ENCODE measurements at regions not wholly inside any gene's neighbourhood (a gene's known extent, or its start where the extent isn't known, plus 50 kb on each side); places are given as distances from the start of the nearest gene placed in this dataset.
"Not testable (repeated sequence)": the region's sequence is repeated elsewhere in the genome, so short reads cannot be mapped to it uniquely, and the experiment has no call there.

DNA sequence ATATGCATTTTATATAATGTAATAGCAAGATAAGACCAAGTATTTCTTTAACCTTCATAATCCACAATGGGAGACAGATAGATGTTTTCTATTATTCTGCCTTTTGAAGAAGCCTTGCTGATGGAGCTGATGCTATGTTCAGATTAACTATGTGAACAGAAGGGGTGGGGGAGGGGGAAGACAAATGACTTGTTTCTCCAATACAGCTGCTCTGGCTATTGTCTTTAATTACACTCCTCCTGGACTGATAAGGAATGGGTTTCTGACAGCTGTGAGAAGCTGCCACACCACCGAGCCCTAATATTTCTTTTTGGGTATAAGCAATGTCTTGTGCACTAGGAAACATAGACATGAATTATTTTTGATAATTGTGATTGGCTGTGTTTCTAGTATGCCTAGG, 62.0 kb downstream of the CAVIN4 start:
- DNase-seq: no peak

DNA sequence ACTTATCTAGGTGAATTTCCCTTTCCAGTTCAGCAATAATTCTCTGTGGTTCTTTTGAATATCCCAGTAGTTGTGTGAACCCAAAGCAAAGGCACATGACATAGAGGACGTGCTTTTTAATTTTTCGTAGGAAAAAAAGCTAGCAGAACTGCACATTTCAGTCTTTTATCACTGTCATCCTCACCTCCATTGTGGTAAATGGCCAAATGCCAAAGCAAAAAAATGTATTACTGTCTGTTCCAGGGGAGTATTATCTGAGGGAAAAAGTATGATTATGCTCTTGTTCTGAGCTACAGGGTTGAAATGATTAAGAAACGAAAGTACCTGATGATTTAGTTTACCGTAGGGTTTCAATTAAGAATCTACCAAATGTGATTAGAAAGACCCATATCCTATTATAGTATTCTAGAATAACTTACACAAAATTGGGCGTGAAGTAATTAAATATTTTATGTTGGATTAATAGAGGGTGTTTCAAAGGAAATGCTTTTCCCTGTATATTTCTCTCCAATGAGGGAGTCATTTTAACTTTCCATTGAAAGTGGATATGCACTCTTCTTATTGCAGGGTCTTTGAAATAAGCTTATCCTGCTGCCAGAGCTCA, 62.7 kb downstream of the CAVIN4 start:
- DNase-seq: no peak

DNA sequence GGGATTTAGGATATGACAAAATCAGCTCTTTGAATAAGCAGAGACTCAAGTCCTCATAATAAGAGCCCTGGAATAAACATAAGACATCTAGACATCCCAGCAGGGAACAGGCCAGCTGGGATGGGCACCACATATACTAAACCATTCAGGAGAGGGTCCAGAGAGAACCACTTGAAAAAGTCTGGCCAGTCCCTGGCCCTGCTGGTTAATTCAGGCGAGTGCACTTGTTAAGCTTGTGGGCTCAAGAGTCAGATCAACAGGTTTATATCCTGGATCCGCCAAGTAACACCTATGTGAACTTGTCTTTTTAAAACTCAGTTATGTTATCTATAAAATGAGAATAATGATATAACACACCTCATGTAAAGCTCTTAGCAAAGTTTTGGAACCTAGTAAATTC, 63.3 kb downstream of the CAVIN4 start:
- no peak for DNase-seq

DNA sequence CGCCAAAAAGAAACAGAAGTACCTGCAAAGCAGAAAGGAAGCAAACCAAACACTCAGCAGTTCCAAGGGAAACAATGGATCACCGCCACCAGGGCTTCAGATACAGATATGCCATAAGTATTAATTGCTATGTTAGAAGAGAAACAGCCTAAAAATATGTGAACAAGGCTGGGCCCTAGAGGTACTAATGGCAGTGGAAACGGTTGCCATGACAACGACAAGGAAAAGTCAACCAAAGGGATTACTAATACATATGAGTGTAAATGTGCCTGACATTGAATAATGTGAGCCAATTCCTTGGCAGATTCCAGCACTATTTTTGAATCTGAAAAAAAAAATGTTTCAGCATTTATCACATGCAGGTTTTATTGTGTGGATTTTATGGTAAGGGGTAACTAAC, 75.0 kb downstream of the CAVIN4 start:
- DNase-seq: no peak

DNA sequence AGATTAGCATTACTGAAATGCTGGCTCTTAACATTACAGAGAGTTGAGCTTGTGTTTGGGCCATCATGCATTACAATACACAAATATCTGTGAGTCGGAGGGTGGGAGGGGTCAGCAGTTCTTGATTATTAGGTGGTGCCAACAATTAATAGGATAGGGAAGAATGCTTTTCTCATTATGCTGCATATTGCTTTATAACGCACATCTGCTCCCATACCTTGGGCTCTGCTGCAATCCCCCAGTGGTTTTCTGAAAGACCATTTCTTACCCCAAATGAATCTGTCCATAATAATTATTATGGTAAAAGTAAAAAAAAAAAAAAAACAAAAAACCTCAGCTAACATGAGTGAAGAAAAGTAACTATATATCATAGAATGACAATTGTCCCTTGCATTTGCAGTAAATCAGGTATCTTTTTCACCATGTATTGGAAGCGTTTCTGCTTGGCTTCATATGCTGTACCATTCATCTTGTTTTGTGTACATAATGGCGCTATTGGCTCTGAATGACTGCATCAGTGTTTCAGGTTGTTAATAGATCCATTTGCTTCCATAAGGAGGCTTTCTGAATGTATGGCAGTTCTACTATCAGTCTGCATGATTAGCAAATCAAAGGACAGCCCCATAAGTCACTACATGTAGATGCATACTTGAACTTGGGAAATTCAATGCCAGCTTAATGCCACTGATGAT, 75.9 kb downstream of the CAVIN4 start:
- no peak for DNase-seq

DNA sequence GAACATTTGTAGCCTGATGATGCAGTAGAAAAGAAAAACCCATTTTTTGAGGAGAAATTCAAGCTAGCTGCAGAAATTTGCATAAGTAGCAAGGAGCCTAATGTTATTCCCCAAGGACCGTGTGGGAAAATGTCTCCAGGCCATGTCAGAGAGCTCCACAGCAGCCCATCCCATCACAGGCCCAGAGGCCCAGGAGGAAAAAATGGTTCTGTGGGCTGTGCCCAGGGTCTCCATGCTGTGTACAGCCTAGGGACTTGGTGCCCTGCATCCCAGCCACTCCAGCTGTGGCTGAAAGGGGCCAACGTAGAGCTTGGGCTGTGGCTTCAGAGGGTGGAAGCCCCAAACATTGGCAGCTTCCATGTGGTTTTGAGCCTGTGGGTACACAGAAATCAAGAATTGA, 79.0 kb downstream of the CAVIN4 start:
- not testable (repeated sequence) for DNase-seq

DNA sequence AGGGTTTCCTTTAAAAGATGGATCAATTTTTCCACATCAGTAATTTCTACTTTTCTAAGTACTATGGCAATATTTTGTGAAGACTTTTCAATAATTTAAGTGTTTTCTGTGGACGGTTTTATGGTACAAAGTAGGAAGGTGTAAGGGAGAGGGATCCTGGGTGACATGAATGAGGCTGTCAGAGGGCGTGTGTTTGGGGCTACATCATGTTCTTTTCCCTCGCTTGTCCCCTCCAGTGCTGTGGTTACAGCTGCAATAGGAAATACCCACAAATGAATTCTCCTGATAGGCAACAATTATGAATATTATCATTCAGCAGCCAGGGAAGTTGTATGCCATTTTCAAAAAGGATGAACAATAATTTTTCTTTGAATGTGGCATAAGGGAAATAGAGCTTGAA, 83.8 kb downstream of the CAVIN4 start:
- no peak for DNase-seq

DNA sequence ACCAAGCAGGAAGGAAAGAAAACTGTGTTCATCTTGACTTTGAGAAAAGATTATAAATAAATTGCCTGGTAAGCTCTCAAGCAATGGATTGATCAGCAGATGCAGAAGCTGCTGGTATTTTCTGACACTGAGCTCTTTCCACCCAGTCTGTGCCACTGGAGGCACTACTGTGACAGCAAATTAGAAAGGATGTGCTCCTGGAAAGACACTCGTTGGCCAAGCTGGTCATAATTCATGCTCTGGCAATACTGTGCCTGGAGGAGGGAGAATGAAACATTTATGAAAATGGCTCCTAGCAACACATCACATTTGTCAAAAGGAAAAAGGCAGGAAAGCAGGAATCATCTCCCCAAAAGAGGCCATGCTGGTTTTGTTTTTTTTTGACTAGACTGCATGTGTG, 84.2 kb downstream of the CAVIN4 start:
- DNase-seq: no peak

DNA sequence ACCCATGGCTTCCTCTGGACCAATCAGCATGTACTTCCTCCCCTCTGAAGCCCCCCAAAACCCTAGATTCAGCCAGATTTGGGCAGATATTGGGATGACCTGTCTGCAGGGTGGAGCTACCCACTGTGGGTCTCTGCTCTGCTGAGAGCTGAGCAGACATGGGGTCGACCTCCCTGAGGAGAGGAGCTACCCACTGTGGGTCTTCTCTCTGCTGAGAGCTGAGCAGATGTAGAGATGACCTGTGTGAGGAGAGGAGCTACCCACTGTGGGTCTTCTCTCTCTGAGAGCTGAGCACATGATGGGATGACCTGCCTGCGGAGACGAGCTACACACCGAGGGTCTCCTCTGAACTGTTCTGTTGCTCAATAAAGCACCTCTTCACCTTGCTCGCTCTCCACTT, 89.6 kb downstream of the CAVIN4 start:
- DNase-seq: no peak

DNA sequence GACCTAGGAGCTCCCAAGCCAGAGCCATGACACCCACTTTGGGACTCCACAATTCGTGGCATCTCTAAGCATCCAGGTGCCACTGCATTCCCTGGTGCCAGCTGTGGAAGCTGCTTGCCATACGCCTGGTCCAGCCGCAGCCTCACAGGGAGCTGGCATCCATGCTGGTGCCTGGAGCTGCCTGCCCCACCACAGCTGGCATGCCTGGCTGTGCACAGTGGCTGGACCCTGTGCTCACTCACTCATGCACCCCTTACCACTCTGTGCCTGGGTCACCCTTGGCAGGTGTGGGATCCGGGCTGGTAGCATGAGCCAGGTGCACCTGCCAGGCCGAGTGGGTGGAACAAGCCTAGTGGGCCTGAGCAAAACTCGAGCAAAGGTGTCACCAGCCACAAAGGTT, 90.1 kb downstream of the CAVIN4 start:
- no peak for DNase-seq

DNA sequence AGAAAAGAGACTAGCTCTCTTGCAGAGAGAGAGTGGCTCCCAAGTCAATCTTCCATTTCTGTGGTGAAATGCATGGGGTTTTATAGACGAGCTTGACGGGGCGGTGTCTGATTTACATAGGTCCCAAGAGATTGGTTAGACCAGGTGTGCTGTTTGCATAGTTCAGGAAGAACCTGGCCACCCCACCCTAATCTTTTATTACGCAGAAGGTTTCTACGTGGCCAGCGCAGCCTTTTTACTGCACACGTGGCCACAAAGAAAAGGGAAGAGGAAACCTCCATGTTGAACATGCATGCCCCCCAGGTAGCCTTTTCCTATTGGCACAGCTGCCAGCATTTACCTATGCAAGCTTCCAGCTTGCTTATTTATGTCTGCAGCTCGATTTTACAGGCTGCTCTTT, 92.1 kb downstream of the CAVIN4 start:
- no peak for DNase-seq

DNA sequence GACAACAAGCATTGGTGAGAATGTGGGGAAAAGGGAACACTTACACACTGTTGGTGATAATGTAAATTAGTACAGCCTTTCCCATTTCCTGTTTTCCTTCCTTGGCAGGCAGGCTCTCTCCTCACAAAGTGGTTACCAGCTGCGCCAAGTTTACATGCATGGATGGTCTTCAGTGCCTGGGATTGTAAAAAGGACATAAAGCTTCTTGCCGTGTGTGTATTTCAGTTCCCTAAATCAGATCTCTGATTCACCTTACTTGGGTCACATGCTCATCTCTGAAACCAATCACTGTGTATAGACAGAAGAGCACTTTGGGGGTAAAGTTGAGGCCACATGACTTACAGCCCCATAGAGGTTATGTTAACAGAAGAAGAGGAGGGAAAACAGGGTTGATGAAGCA, 92.8 kb downstream of the CAVIN4 start:
- no peak for DNase-seq

DNA sequence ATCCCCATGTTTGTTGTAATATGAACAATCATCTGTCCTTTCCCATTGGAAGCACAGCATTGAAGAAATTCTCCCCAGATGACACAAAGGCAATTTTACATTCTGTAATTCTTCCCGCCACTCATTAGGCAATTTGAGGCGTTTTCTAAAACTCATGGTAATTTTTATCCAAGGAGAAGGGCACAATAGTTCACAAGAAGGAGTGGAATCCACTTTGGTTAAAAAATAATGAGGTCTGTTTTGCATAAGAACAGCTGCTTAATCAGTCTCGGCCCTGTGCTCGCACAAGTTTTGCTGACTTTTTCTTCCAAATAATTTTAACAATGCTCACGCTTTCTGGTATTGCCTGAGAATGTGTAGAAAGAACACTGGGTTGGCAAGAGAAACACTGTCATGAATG, 94.0 kb downstream of the CAVIN4 start:
- no peak for DNase-seq

DNA sequence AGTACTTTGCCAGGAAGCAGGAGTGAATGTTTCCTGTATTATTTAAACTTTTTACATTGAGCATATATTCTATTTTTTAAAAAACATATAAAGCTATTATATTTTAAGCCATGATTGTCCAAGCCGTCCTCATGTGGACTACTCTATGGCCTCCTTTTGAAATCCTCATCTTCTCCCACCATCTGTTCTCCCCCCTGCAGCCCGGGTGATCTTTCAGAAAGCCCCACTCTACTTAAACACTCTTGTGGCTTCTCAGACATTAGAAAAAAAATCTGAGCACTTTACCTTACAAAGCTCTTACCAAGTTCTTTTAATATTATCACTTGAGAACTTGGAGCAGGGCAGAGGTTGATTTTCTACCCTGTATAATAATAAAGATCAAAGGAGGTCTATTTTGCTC, 95.4 kb downstream of the CAVIN4 start:
- no peak for DNase-seq

DNA sequence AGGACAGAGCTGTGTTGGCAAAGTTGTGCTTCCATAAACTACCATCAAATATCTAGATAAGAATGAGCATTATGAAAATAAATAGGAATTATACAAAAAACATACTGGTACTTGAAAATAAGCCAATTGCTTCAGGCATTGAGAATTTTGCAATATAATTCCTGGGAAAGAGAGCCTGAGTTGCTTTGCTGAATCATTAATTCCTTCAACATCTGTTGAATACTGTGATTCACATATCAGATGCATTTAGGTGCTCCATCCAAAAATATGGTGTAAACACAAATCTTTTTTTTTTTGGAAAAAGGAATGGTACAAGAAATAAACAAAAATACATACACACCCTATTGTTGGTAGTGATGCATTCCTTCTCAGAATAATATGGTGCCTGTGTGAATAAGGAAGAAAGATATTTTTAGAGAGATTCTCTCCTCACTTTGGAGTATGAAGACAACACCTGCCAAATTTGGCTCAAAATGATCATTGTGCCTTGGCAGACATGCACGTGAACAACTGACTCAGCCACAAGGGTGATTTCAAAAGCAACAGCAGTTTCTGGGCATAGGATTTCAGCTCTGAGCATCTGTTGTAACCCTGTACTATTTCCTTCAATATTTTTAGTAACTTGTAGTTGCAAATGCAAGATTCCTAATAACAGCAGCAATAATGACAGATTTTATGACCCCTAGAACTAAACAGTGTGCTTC, 96.7 kb downstream of the CAVIN4 start:
- no peak for DNase-seq

DNA sequence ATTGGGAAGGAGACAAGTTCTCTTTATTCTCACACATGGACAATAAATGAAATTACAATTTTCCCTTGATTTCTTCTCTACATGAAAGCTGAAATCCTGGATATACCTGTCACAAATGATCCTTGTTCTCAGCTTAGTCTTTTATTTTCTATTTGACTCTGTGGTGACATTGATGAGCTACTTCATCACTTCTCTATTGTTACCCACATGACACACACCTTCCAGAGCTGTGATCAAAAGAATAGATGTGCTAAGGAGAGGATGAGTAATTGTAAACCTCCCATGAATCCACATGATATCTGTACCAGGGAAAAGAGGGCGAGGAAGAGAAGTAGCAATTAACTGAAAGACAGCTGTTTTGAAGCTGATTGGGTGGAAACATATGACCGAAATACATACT, 102.0 kb downstream of the CAVIN4 start:
- DNase-seq: no peak

DNA sequence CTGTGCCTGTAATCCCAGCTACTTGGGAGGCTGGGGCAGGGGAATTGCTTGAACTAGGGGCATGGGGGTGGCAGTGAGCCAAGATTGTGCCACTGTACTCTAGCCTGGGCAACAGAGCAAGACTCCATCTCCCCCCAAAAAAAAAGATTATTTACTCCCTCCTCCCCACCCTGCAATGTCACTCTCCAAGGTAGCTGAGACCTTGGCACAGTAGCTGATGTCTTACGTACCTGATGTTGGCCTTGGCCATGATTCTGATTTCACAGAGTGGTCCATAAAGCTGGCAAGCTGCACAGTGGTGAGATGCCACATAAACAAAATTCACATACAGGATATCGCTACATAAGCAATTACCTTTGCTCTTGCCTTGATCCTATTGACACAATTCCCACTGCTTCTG, 108.5 kb downstream of the CAVIN4 start:
- DNase-seq: no peak

DNA sequence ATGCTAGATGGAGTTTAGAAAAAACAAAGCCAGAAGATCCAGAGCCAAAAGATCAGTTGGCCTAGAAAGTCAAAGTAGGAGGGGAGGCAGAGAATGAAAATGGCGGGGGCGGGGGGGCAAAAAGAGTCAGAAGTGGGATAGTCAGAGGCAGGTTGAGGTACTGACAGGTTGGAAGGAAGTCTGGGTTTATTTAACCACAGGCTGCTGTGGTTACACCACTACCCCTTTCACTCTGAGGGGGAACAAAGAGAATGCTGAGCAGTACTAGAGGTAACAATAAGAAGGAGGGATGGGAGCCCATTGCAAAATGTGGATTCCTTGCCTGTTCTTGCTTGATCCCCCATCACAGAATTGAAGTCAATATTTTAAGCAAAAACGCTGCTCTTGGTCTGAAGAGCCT, 111.8 kb downstream of the CAVIN4 start:
- no peak for DNase-seq

DNA sequence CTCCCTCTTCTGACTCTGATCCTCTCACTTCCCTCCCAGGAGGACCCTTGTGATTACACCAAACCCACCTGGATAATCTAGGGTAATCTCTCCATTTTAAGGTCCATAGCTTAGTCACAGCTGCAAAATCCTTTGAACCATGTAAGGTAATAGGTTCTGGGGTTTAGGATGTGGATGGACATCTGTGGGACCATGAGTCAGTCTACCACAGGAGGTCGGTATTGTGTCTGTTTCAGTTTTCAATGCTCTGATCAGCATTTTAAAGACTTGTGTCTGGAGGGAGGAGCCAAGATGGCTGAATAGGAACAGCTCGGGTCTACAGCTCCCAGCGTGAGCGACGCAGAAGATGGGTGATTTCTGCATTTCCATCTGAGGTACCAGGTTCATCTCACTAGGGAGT, 112.6 kb downstream of the CAVIN4 start:
- no peak for DNase-seq

DNA sequence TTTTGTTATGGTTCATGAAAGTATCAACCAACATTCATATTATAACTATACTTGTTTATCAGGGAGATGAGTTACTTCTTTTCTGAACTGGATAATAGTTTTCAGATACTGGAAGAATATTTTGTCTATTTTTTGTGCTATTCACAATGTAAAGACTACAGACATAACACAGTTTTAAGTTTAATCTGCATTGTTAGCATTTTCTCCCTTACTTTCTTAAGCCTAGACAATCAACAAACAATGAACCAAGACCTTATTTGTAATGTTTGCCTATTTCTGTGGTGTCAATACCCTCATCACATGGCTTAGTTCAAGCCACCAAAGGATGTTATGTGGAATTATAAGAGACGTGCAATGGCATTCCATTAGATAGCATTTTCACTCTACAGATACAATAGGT, 119.5 kb downstream of the CAVIN4 start:
- DNase-seq: no peak

DNA sequence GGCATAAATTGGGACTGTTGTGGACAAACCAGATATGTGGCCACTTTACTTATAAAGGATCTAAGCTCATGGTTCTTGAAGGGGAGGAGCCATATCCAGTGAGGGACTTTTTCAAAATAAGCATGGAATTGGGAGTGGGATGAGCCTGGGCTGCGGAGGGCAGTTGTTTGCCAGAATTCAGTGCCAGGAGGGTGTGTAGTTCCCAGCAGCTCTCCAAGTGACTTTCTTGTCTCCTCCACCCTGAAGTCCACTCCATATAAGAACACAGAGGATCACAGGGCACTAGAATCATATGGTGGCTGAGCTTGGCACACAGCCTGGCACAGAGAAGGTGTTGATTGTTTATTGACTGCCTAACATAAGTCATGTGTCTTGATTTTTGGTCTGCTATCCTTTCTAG, 121.1 kb downstream of the CAVIN4 start:
- DNase-seq: no peak

DNA sequence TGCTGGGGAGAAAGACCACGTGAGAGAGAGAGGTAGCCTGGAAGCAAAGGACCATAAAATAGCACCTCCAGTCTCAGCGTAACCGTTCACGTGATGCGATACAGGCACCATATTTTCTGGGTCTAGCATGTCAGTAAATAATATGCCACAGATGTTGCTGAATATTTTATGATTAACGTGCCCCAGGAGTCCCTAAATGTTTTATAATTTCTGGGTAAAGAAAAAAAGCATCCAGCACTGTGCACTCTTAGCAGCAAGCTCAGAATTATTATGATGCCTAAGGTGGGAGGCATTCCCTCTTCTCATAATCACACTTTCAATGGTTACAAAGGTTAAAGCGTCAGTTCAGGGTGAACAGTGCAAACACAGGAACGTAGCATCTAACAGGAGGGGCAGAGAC, 121.8 kb downstream of the CAVIN4 start:
- DNase-seq: no peak

DNA sequence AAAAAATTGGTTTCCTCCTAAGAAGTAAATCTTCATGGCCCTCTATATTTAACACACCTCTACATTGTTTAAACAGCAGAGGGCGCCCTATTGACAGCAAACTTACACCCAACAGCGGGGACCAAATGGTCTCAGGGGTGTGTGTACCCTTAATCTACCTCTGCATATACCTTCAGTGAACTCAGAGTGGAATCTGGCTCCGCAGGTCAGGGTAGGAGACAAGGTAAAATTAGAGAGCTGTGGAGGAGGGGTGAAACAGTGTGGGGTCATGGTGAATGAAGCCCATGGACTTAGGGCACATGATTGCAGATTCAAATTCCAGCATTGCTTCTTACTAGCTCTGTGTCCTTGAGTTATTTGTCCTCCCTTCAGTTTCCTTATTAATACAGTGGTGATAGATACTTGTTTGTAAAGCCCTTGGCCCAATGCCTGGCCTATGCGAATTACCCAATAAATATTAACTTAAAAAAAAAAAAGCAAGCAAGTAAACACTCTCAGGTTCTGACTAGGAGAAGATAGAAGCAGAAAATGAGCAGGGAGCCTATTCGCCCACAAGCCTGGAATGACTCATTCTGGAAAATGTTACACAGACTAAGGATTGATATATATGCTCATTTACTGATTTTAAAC, 122.9 kb downstream of the CAVIN4 start:
- peak; percentile 55 for DNase-seq

All from islet precursor cell (in vitro differentiated cells).